ENCODE measurements at regions not wholly inside any gene's neighbourhood (a gene's known extent, or its start where the extent isn't known, plus 50 kb on each side); places are given as distances from the start of the nearest gene placed in this dataset.

- H3K36me3 ChIP-seq (replicated peaks; ENCODE audit: low read depth, low read length) = no peaks in the 10 kb centered on the region
- H3K9me3 ChIP-seq (ENCODE audit: insufficient read depth, low read length) = no peaks in the 10 kb centered on the region
- H3K4me3 ChIP-seq (ENCODE audit: low read length) = no peak overlapping the region
- no peak overlapping the region for H3K27ac ChIP-seq (ENCODE audit: low read length)
- H3K4me1 ChIP-seq (ENCODE audit: low read length) = no peaks in the 10 kb centered on the region
- no peak overlapping the region for H3K4me2 ChIP-seq (ENCODE audit: low read length)
- TF ChIP-seq EZH2phosphoT487 (IDR thresholded peaks at IDR 0.05; ENCODE audit: low read depth) (no peak), CTCF (IDR thresholded peaks at IDR 0.05; ENCODE audit: low read depth, low read length) (no peak)
- H3K9ac ChIP-seq (ENCODE audit: low read length) = no peak overlapping the region
- H3K27me3 ChIP-seq (ENCODE audit: low read depth, low read length) = no peaks in the 10 kb centered on the region
- H3K79me2 ChIP-seq (ENCODE audit: low read length) = no peaks in the 10 kb centered on the region
- H2AFZ ChIP-seq (ENCODE audit: low read depth, low read length) = no peak overlapping the region
- H4K20me1 ChIP-seq (ENCODE audit: insufficient read depth, low read length) = no peaks in the 10 kb centered on the region
Measured at GRCh38 chr2:190763100-190763499, 114.2 kb downstream of the NAB1 start.

GRCh38 chr2:190763901-190764514 is 115.1 kb downstream of the NAB1 start:
- no peaks in the 10 kb centered on the region for H3K27me3 ChIP-seq (ENCODE audit: low read depth, low read length)
- no peak overlapping the region for H3K4me2 ChIP-seq (ENCODE audit: low read length)
- H2AFZ ChIP-seq (ENCODE audit: low read depth, low read length) = 0 out of 2 replicates have a peak overlapping the region, but pooled peaks have one; percentile 49
- no peak for TF ChIP-seq EZH2phosphoT487 (IDR thresholded peaks at IDR 0.05; ENCODE audit: low read depth)
- TF ChIP-seq CTCF (IDR thresholded peaks at IDR 0.05; ENCODE audit: low read depth, low read length) = no peak
- H3K4me3 ChIP-seq (ENCODE audit: low read length) = no peak overlapping the region
- H3K27ac ChIP-seq (ENCODE audit: low read length) = no peak overlapping the region
- no peak overlapping the region for H3K9ac ChIP-seq (ENCODE audit: low read length)
- H3K4me1 ChIP-seq (ENCODE audit: low read length) = no peaks in the 10 kb centered on the region
- H3K79me2 ChIP-seq (ENCODE audit: low read length) = no peaks in the 10 kb centered on the region
- H3K9me3 ChIP-seq (ENCODE audit: insufficient read depth, low read length) = no peaks in the 10 kb centered on the region
- H3K36me3 ChIP-seq (replicated peaks; ENCODE audit: low read depth, low read length) = no peaks in the 10 kb centered on the region
- H4K20me1 ChIP-seq (ENCODE audit: insufficient read depth, low read length) = no peaks in the 10 kb centered on the region

- H3K4me3 ChIP-seq (ENCODE audit: low read length) = no peak overlapping the region
- H3K27me3 ChIP-seq (ENCODE audit: low read depth, low read length) = no peaks in the 10 kb centered on the region
- H2AFZ ChIP-seq (ENCODE audit: low read depth, low read length) = no peak overlapping the region
- H3K9ac ChIP-seq (ENCODE audit: low read length) = no peak overlapping the region
- no peak overlapping the region for H3K4me2 ChIP-seq (ENCODE audit: low read length)
- H3K36me3 ChIP-seq (replicated peaks; ENCODE audit: low read depth, low read length) = no peaks in the 10 kb centered on the region
- no peak overlapping the region for H3K27ac ChIP-seq (ENCODE audit: low read length)
- no peak for TF ChIP-seq EZH2phosphoT487 (IDR thresholded peaks at IDR 0.05; ENCODE audit: low read depth)
- TF ChIP-seq CTCF (IDR thresholded peaks at IDR 0.05; ENCODE audit: low read depth, low read length) = no peak
- no peaks in the 10 kb centered on the region for H3K9me3 ChIP-seq (ENCODE audit: insufficient read depth, low read length)
- H4K20me1 ChIP-seq (ENCODE audit: insufficient read depth, low read length) = no peaks in the 10 kb centered on the region
- H3K79me2 ChIP-seq (ENCODE audit: low read length) = no peaks in the 10 kb centered on the region
- no peaks in the 10 kb centered on the region for H3K4me1 ChIP-seq (ENCODE audit: low read length)
Measured at GRCh38 chr2:190765386-190766173, 115.0 kb upstream of the GLS start.

GRCh38 chr2:190766174-190766572 is 114.4 kb upstream of the GLS start:
- Histone ChIP-seq H3K79me2 (ENCODE audit: low read length) (no peaks in the 10 kb centered on the region), H3K9ac (ENCODE audit: low read length) (no peak overlapping the region), H3K27ac (ENCODE audit: low read length) (no peak overlapping the region), H3K4me3 (ENCODE audit: low read length) (no peak overlapping the region), H4K20me1 (ENCODE audit: insufficient read depth, low read length) (no peaks in the 10 kb centered on the region), H3K4me2 (ENCODE audit: low read length) (no peak overlapping the region), H2AFZ (ENCODE audit: low read depth, low read length) (no peak overlapping the region), H3K9me3 (ENCODE audit: insufficient read depth, low read length) (no peaks in the 10 kb centered on the region), H3K36me3 (replicated peaks; ENCODE audit: low read depth, low read length) (no peaks in the 10 kb centered on the region), H3K27me3 (ENCODE audit: low read depth, low read length) (no peaks in the 10 kb centered on the region), H3K4me1 (ENCODE audit: low read length) (no peaks in the 10 kb centered on the region)
- TF ChIP-seq CTCF (IDR thresholded peaks at IDR 0.05; ENCODE audit: low read depth, low read length) = no peak
- TF ChIP-seq EZH2phosphoT487 (IDR thresholded peaks at IDR 0.05; ENCODE audit: low read depth) = no peak
